DMS53 treated with DMSO at 0.1 percent for 48 hours (cell line): ENCODE measurements at regions not wholly inside any gene's neighbourhood (a gene's known extent, or its start where the extent isn't known, plus 50 kb on each side); places are given as distances from the start of the nearest gene placed in this dataset.

ENCODE experiments used
- DNase-seq: peaks from one replicate; lab custom pipeline; 2025; ENCODE audit not compliant: unreplicated experiment; lab: John Stamatoyannopoulos, UW

- no peak for DNase-seq
These were observed 58.8 kb upstream of the NUDT4 start for GRCh38 chr12:93318720-93319522.

- DNase-seq = no peak
These were observed 58.1 kb upstream of the NUDT4 start for GRCh38 chr12:93319523-93320050.

- DNase-seq = no peak
These were observed 54.9 kb upstream of the NUDT4 start for GRCh38 chr12:93322784-93323183.

DNA sequence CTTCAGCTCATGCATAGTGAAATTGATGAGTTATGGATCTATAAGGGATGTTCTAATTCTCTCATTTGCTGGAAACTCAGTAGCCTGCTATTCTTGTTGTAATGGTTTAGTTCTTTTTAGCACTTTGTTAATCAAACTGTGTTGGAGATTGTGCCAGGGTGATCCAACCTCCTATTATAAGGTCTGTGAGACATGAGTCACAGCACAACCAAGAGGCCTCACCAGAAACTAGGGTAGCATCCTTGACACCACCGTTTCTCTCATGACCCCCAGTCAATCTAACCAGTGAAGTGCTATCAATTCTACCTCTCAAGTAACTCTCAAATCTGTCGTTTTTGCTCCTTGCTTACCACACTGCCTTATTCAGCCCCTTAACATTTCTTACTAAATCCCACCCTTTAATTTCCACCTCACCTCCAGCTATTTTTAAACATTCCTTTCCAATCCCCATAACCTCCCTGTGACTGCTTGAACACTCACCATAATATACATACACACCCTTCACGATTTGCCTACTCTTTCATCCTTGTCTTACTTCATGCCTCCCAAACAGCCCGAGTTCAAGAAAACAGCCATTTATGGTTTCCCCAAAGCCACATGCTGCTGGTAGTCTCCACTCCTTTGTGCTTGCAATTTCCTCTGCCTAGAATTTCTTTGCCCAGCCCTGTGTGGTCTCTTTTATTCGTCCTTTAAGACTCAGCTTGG, 53.9 kb upstream of the NUDT4 start:
- DNase-seq = no peak

GRCh38 chr12:93325855-93326254, 51.9 kb upstream of the NUDT4 start:
- no peak for DNase-seq
